NCI-H2171 (cell line): ENCODE measurements at regions not wholly inside any gene's neighbourhood (a gene's known extent, or its start where the extent isn't known, plus 50 kb on each side); places are given as distances from the start of the nearest gene placed in this dataset.

Source experiments
- DNase-seq: peaks from one replicate; lab custom pipeline; 2025; lab: John Stamatoyannopoulos, UW

DNA sequence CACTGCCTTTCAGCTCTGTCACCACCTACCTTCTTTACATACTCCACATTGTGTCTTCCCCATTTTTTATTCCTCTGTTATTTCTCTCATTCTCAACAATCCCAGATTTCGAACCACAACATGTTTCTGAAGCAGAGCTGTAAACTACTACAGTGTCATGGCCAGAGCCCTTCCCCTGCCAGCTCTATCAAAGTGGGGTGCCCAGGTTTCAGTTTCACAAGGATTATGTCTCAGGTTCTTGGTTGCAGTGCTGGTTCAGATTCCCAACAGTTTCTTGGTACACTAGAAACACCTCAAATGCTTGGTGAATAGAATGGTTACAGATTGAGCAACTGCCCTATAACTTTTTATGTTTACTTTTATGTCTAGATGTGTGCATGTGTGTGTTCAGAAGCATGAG is 172.7 kb upstream of the MTNR1B start:
- no peak for DNase-seq

DNA sequence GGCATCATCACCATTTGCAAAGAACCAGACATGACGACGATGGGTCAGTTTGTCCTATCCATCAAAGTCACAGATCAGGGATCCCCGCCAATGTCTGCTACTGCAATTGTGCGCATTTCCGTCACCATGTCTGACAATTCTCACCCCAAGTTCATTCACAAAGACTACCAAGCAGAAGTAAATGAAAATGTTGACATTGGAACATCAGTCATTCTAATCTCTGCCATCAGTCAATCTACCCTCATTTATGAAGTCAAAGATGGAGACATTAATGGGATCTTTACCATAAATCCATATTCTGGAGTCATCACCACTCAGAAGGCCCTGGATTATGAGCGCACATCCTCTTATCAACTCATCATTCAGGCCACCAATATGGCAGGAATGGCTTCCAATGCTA is 171.6 kb upstream of the MTNR1B start:
- DNase-seq, result no peak

GRCh38 chr11:92801685-92802084 is 167.8 kb upstream of the MTNR1B start:
- no peak for DNase-seq

- DNase-seq, result no peak
Measured at GRCh38 chr11:92802644-92803043, 166.8 kb upstream of the MTNR1B start.

- DNase-seq, result no peak
Measured at GRCh38 chr11:92803391-92803790, 166.1 kb upstream of the MTNR1B start.

- no peak for DNase-seq
Measured at GRCh38 chr11:92804388-92804966, 165.0 kb upstream of the MTNR1B start.

DNA sequence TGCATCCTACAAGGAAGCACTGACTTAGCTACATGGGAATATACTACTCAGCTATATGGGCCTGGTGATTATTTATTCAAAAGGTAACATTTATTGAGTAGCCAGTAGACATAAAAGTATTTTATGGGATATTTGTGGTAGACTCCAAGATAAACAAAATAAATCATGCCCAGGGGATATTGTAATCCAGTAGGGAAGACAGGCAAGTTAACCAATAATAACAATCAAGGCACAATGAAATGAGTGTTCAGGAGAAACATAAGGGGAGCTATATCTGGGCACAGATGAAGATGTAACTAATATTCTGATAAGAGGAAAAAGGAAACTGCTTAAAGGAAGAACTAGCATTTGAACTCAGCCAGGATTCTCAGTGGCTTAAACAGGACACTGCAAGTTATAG is 161.4 kb upstream of the MTNR1B start:
- no peak for DNase-seq

GRCh38 chr11:92810423-92811064 is 158.9 kb upstream of the MTNR1B start:
- no peak for DNase-seq

DNA sequence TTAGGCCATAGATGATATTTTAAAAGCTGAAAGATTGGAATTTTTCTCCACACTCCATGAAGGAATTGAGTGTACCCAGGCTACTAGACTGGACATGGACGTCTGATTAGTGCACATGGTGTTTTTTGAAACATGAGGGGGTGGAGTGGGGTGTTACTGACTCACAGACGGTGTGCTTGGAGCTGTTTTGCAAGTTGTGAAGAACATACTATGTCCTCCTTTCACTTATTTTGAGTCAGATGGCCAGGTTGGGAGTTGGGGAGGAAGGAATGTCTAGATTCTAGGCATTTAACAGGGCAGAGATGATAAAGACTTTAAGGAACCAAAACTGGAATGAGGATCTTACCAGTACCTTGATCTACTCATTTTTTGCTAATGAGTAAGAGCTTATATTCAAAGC is 158.1 kb upstream of the MTNR1B start:
- DNase-seq, result no peak

- no peak for DNase-seq
Measured at GRCh38 chr11:92812841-92813240, 156.6 kb upstream of the MTNR1B start.

DNA sequence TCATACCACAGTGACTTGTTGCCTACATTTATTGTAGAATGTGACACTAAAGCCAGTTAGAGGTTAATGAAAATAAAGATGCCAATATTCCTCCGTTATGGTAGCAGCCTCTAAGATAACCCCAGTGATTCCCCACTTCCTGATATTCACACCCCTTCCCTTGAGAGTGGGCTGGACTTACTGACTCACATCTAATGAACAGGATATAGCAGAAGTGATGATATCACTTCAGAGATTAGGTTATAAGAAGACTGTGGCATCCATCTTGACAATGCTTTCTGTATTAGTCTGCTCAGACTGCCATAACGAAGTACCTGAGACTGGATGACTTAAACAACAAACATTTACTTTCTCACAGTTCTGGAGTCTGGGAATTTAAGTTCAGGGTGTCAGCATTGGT is 149.6 kb upstream of the MTNR1B start:
- DNase-seq, result no peak

GRCh38 chr11:92820860-92821259 is 148.6 kb upstream of the MTNR1B start:
- no peak for DNase-seq

GRCh38 chr11:92822410-92822809 is 147.0 kb upstream of the MTNR1B start:
- no peak for DNase-seq

DNA sequence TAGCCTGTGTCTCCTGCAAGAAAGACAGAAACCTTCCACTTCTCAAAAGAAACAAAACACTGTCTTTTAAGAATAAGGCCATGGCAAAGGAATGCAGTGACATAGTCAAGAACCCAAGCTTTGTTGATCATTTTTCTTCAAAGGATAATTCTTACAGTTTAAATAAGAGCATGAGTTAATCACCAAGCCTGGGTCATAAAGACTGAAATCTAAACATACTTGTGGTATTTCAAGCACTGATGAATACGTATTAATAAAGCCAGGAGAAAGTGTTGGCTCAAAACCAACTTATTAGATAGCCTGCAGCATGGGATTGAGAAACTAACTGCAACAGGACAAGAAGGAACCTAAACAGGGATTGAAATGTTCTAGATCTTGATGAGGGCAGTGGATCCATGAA is 143.3 kb upstream of the MTNR1B start:
- no peak for DNase-seq

DNA sequence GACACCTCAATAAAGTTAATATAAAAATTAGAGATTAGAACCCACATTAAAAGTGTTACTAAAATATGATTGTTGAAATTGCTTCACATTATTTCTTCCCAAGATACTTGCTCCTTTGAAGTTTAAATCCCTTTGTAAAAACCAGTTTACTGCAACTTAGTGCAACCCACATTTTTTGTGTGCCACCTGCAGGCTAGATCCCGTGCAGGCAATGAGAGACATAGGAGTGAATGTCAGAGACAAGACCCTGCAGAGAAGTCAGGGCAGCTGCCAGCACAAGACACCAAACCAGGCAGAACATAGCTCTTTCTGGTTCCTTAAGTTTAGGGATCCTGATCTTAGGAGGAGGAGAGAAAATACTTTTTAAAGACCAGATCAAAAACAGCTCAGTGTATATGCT is 142.8 kb upstream of the MTNR1B start:
- DNase-seq, result no peak

GRCh38 chr11:92827132-92827531 is 142.3 kb upstream of the MTNR1B start:
- no peak for DNase-seq

GRCh38 chr11:92828556-92828955 is 140.9 kb upstream of the MTNR1B start:
- no peak for DNase-seq

GRCh38 chr11:92829121-92829520 is 140.3 kb upstream of the MTNR1B start:
- DNase-seq, result no peak

DNA sequence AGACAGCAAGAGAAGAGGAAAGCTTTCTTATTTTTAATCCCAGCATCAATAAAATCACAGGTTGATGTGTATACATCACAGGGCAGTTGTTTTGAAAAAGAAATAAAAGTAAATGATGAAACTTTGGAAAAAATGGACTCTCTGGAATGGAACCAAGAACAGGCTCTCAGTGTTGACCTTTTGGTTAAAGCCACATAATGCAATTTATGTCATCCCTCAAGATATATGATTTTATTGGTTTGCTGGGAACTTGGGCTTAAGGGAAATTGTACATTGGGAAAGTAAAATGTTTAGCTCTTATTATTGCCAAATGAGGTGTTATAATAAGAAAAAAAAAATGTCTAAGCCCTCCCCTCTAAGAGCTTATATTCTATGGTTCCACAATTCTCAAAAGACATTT is 139.8 kb upstream of the MTNR1B start:
- no peak for DNase-seq

- DNase-seq, result peak; percentile 76
Measured at GRCh38 chr11:92830377-92831155, 138.9 kb upstream of the MTNR1B start.

DNA sequence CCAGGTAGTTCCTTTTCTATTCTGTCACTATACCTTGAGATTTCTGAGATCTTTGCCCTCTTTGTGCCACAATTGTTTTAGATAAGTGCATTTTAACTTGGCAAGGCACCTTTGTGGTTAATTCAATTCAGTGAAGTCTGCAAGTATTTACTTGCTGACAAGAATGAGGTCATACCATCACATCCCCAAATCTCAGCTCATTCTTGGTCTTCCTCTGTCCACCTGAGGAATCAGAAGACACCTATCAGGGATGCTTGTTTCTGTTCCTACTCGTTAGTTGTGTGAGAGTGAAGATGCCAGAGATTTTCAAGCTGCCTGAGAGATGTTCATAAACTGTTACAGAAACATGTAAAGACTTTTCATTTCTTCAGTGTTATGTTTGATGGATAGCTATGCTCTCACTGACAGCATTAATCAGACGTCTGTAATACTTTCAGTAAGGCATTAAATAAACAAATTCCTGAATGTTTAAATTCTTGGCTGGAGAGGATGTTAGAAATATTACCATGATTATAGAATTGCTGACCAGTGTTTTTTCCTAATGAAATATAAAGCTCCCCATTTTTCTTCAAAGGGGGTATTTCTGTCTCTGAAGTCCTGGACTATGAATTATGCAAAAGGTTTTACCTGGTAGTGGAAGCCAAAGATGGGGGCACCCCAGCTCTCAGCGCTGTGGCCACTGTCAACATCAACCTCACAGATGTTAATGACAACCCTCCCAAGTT is 135.0 kb upstream of the MTNR1B start:
- no peak for DNase-seq

DNA sequence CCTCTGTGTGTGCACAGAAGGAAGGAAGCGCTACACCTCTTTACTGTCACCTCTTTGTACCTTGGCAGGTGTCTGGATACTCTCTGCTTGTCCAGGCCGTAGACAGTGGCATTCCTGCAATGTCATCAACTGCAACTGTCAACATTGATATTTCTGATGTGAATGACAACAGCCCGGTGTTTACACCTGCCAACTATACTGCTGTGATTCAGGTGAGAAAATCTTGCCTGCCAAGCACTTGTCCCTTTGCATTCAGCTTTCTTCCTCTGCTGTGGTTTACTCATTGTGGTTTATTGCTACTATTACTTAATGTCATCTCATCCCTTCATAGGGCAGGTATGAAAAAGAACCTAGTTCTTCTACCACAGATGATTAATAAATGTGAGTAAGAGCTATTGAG is 131.9 kb upstream of the MTNR1B start:
- no peak for DNase-seq
